ENCODE measurements at regions not wholly inside any gene's neighbourhood (a gene's known extent, or its start where the extent isn't known, plus 50 kb on each side); places are given as distances from the start of the nearest gene placed in this dataset.

- H3K4me3 Mint-ChIP-seq, result no peak overlapping the region
- peaks cover 41% of the 10 kb centered on the region for H3K4me1 Mint-ChIP-seq
- no peak for DNase-seq
- CTCF ChIA-PET, result no interaction called here
- no peak overlapping the region for H3K27ac Mint-ChIP-seq
- peaks cover 2% of the 10 kb centered on the region for H3K9me3 Mint-ChIP-seq
- peaks cover 4% of the 10 kb centered on the region for H3K27me3 Mint-ChIP-seq
- peaks cover 2% of the 10 kb centered on the region for H3K36me3 Mint-ChIP-seq
Observed at GRCh38 chrX:147739196-147739595, 172.5 kb upstream of the FMR1 start.

DNA sequence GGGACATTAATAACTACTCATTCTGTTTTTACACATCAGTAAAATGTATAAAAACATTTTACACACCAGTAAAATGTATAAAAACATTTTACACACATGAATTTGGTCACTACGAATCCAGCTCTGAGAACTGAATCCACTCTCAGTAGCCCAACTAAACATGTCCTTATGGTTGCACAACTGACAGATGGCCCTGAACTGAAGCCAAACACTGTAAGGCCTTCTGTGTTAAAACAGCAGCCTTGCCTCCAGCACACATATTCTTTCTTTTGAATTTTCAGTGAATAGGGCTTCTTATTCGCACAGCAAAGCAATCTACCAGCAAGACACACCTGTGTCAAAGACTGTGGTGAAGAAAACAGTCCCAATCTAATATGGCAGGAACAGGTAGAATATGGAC, 169.9 kb upstream of the FMR1 start:
- peaks cover 2% of the 10 kb centered on the region for H3K36me3 Mint-ChIP-seq
- H3K27me3 Mint-ChIP-seq, result peaks cover 8% of the 10 kb centered on the region
- H3K27ac Mint-ChIP-seq, result no peak overlapping the region
- peaks cover 2% of the 10 kb centered on the region for H3K9me3 Mint-ChIP-seq
- H3K4me3 Mint-ChIP-seq, result no peak overlapping the region
- no peak for DNase-seq
- CTCF ChIA-PET, result no interaction called here
- H3K4me1 Mint-ChIP-seq, result peaks cover 46% of the 10 kb centered on the region

- H3K9me3 Mint-ChIP-seq, result no peaks in the 10 kb centered on the region
- CTCF ChIA-PET, result no interaction called here
- H3K27ac Mint-ChIP-seq, result no peak overlapping the region
- H3K4me3 Mint-ChIP-seq, result no peak overlapping the region
- H3K36me3 Mint-ChIP-seq, result no peaks in the 10 kb centered on the region
- peaks cover 8% of the 10 kb centered on the region for H3K4me1 Mint-ChIP-seq
- no peak for DNase-seq
- H3K27me3 Mint-ChIP-seq, result peaks cover 17% of the 10 kb centered on the region
Observed at GRCh38 chrX:147749308-147749707, 162.4 kb upstream of the FMR1 start.

DNA sequence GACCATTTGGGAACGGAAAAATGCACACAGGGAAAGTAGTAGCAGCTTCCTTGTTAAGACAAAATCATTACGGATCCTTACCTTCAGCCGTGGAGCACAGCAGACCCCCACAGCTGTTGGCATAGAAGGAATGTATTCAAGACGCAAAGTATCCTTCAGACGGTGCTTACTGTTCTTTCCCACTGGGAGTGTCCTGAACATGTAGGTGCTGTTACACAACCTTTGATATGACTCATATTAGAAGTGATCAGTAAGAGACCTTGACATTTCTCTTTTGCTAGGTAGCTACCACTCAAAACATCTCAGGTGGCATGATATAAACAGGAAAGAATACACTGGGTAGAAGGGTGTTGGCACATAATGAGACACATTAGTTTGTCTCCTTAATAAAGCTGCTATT, 154.0 kb upstream of the FMR1 start:
- CTCF ChIA-PET, result no interaction called here
- Mint-ChIP-seq H3K4me1 (peaks cover 24% of the 10 kb centered on the region), H3K27ac (no peak overlapping the region), H3K4me3 (no peak overlapping the region), H3K27me3 (peaks cover 16% of the 10 kb centered on the region), H3K9me3 (no peaks in the 10 kb centered on the region), H3K36me3 (peaks cover 3% of the 10 kb centered on the region)
- no peak for DNase-seq

DNA sequence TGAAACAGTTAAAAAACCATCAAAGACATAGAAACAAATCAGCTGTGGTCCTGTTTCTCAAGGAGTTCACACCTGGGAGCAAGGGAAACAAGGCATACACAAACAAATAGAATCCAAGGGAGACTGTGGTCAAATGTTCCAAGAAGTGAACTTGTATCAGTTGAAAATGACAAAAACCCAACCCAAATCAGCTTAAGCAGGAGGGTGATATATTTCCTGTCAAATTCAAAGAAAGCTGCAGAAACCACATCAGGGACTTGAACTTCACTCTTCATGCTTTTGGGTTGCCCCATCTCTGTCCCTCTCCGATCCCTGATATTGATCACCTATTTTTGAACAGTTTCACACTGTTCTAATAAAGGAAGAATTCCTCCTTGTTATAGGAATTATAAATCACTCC, 148.6 kb upstream of the FMR1 start:
- CTCF ChIA-PET, result no interaction called here

GRCh38 chrX:147764868-147765267, 146.9 kb upstream of the FMR1 start:
- Mint-ChIP-seq H3K27ac (no peak overlapping the region), H3K9me3 (no peaks in the 10 kb centered on the region), H3K4me1 (peaks cover 32% of the 10 kb centered on the region), H3K4me3 (no peak overlapping the region), H3K27me3 (no peaks in the 10 kb centered on the region), H3K36me3 (peaks cover 5% of the 10 kb centered on the region)
- DNase-seq, result no peak
- CTCF ChIA-PET, result no interaction called here

More for the DNA sequence above, 148.6 kb upstream of the FMR1 start:
- Mint-ChIP-seq H3K36me3 (peaks cover 5% of the 10 kb centered on the region), H3K9me3 (no peaks in the 10 kb centered on the region), H3K4me1 (peaks cover 36% of the 10 kb centered on the region), H3K4me3 (no peak overlapping the region), H3K27me3 (no peaks in the 10 kb centered on the region), H3K27ac (no peak overlapping the region)
- DNase-seq, result peak; percentile 18

DNA sequence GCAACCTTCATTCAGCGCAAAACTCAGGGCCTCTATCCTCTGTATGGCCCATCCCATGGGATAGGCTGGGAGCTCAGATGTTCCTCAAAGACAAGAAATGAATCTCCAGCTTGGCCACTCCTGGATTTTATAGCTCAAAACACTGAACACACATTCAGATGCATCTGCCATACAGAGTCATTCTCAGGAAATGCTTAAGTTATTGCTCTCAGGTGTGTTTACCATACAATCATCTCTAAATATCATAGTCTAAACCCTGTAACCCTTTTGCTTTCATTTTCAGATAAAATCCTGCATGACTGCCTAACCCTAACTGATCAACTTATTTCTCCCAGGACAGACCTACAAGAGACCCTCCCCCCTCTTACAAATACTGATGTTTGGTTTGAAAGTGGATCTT, 140.9 kb upstream of the FMR1 start:
- Mint-ChIP-seq H3K4me3 (no peak overlapping the region), H3K27me3 (peaks cover 3% of the 10 kb centered on the region), H3K36me3 (no peaks in the 10 kb centered on the region), H3K27ac (no peak overlapping the region), H3K4me1 (peaks cover 8% of the 10 kb centered on the region), H3K9me3 (peaks cover 2% of the 10 kb centered on the region)
- no peak for DNase-seq
- CTCF ChIA-PET, result no interaction called here

GRCh38 chrX:147776988-147777387, 134.7 kb upstream of the FMR1 start:
- CTCF ChIA-PET, result no interaction called here
- Mint-ChIP-seq H3K4me1 (peaks cover 36% of the 10 kb centered on the region), H3K9me3 (peaks cover 2% of the 10 kb centered on the region), H3K27ac (no peak overlapping the region), H3K27me3 (no peaks in the 10 kb centered on the region), H3K36me3 (peaks cover 5% of the 10 kb centered on the region), H3K4me3 (no peak overlapping the region)
- no peak for DNase-seq

DNA sequence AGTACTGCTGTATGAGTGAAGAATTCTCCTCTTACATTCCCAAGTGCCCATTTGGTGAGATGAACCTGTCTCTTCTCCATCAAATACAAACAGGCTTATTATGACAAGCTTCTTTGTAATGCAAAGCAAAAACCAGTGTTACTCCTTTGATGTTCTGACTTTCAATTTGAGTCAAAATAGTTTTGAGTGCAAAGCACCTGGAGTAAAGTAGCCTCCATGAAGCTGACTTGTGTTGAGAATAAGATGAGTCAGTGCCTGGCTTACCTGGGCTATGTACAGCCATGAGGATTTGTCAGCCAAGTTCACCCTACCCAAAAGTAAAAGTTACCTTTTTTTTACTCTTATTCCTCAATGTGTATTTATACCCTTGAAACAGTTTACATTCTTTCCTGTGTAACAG, 132.5 kb upstream of the FMR1 start:
- H3K27me3 Mint-ChIP-seq, result no peaks in the 10 kb centered on the region
- H3K27ac Mint-ChIP-seq, result no peak overlapping the region
- H3K9me3 Mint-ChIP-seq, result no peaks in the 10 kb centered on the region
- no peak for DNase-seq
- H3K36me3 Mint-ChIP-seq, result peaks cover 5% of the 10 kb centered on the region
- peaks cover 41% of the 10 kb centered on the region for H3K4me1 Mint-ChIP-seq
- H3K4me3 Mint-ChIP-seq, result no peak overlapping the region
- CTCF ChIA-PET, result no interaction called here

DNA sequence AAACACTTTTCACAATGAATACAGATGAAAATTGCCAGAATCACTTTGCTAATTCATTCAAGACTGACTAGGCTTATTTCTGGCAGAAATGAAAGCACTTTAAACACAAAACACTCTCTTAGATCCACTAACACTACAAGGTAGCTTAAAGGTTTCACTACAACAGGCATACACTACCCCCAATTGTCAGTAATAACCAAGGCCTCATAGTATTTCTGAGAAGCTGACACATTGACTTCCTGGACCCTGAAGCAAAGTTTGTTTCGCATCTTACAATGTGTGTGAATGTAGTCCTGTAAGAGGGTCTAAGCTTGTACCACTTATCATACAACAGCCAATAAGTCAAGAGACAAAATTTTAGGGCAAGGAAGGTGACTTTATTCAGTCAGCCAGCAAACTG, 129.9 kb upstream of the FMR1 start:
- CTCF ChIA-PET, result no interaction called here
- Mint-ChIP-seq H3K27me3 (no peaks in the 10 kb centered on the region), H3K4me3 (no peak overlapping the region), H3K36me3 (peaks cover 4% of the 10 kb centered on the region), H3K4me1 (peaks cover 41% of the 10 kb centered on the region), H3K27ac (no peak overlapping the region), H3K9me3 (no peaks in the 10 kb centered on the region)
- DNase-seq, result no peak

GRCh38 chrX:147788641-147789350, 122.9 kb upstream of the FMR1 start:
- Mint-ChIP-seq H3K27ac (no peak overlapping the region), H3K4me1 (no peaks in the 10 kb centered on the region), H3K27me3 (no peaks in the 10 kb centered on the region), H3K9me3 (no peaks in the 10 kb centered on the region), H3K36me3 (no peaks in the 10 kb centered on the region), H3K4me3 (no peak overlapping the region)
- CTCF ChIA-PET, result no interaction called here
- no peak for DNase-seq

DNA sequence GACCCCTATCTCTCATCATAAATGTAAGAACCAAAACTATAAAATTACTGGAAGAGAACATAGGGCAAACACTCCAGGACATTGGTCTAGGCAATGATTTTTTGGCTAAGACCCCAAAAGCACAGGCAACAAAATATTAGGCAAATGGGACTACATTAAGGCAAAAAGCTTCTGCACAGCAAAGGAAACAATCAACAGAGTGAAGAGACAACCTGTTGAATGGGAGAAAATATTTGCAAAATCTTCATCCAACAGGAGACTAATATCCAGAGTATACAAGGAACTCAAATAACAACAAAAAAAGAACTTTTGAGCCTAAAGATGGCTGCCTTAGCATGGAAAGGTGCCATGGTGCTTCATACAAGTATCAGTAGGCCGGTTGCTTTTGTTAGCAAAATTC, 111.1 kb upstream of the FMR1 start:
- H3K27me3 Mint-ChIP-seq, result no peaks in the 10 kb centered on the region
- no peak overlapping the region for H3K4me3 Mint-ChIP-seq
- no peaks in the 10 kb centered on the region for H3K9me3 Mint-ChIP-seq
- no peak overlapping the region for H3K27ac Mint-ChIP-seq
- no peaks in the 10 kb centered on the region for H3K36me3 Mint-ChIP-seq
- CTCF ChIA-PET, result no interaction called here
- peaks cover 10% of the 10 kb centered on the region for H3K4me1 Mint-ChIP-seq
- no peak for DNase-seq

- Mint-ChIP-seq H3K27ac (no peak overlapping the region), H3K36me3 (no peaks in the 10 kb centered on the region), H3K4me1 (peaks cover 10% of the 10 kb centered on the region), H3K4me3 (no peak overlapping the region), H3K9me3 (no peaks in the 10 kb centered on the region), H3K27me3 (peaks cover 3% of the 10 kb centered on the region)
- CTCF ChIA-PET, result interaction anchor here (0.6 to 3.6 kb wide), 3 partner anchors 67 to 327 kb away, joined by 3 to 23 read pairs (median 4); no protein-coding TSS in a partner anchor
- DNase-seq, result peak; percentile 24
Observed at GRCh38 chrX:147803948-147804347, 107.8 kb upstream of the FMR1 start.

DNA sequence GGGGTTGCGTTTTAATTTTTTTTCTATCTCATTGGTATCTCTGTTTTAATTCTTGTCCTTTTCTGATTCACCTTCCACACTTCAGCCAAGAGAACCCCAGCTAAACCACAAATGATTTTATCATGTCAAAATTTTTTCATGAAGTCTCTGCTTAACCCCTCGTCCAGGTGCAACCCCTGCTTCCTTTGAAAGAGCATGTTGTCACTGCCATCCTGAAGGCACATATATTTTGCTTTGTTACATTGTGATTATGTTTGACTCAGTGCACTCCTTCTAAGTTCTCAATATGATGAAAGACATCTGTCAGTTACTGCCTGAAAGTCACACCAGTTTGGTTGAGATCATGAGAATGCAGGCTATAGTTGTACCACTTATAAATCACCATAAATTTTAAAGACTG, 99.9 kb upstream of the FMR1 start:
- H3K27me3 Mint-ChIP-seq, result peaks cover 3% of the 10 kb centered on the region
- no peaks in the 10 kb centered on the region for H3K4me1 Mint-ChIP-seq
- no peak overlapping the region for H3K27ac Mint-ChIP-seq
- H3K4me3 Mint-ChIP-seq, result no peak overlapping the region
- no peaks in the 10 kb centered on the region for H3K36me3 Mint-ChIP-seq
- no peak for DNase-seq
- CTCF ChIA-PET, result no interaction called here
- H3K9me3 Mint-ChIP-seq, result no peaks in the 10 kb centered on the region

- DNase-seq, result no peak
- peaks cover 10% of the 10 kb centered on the region for H3K9me3 Mint-ChIP-seq
- no peak overlapping the region for H3K27ac Mint-ChIP-seq
- H3K27me3 Mint-ChIP-seq, result no peaks in the 10 kb centered on the region
- no peaks in the 10 kb centered on the region for H3K4me1 Mint-ChIP-seq
- CTCF ChIA-PET, result no interaction called here
- H3K36me3 Mint-ChIP-seq, result no peaks in the 10 kb centered on the region
- H3K4me3 Mint-ChIP-seq, result no peak overlapping the region
Observed at GRCh38 chrX:147827070-147827469, 84.6 kb upstream of the FMR1 start.

DNA sequence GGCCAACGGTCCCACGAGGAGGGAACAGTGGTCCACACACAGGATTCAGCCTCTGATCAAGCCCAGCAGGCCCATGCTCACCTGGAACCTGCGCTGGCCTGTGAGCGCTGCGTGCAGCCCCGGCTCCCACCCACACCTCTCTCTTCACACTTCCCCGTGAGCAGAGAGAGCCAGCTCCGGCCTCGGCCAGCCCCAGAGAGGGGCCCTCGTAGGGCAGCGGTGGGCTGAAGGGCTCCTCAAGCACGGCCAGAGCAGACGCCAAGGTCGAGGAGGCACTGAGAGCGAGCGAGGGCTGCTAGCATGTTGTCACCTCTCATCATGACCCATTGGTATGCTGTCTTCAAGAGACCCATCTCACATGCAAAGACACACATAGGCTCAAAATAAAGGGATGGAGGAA, 83.0 kb upstream of the FMR1 start:
- Mint-ChIP-seq H3K4me1 (no peaks in the 10 kb centered on the region), H3K9me3 (peaks cover 10% of the 10 kb centered on the region), H3K36me3 (no peaks in the 10 kb centered on the region), H3K27me3 (no peaks in the 10 kb centered on the region), H3K4me3 (no peak overlapping the region), H3K27ac (no peak overlapping the region)
- DNase-seq, result no peak
- CTCF ChIA-PET, result no interaction called here
